H1 (cell line): ENCODE measurements at regions not wholly inside any gene's neighbourhood (a gene's known extent, or its start where the extent isn't known, plus 50 kb on each side); places are given as distances from the start of the nearest gene placed in this dataset.

Experiments
- CTCF ChIA-PET: fragments of 300-600 bp; sonication (Branson Sonifier 250); formaldehyde crosslinking; loops from one replicate; lab custom pipeline; 2021; ENCODE audit not compliant: partially characterized antibody; lab: Charles Lee
- POLR2A ChIA-PET: fragments of 300-600 bp; sonication (Branson Sonifier 250); formaldehyde crosslinking; loops from one replicate; lab custom pipeline; 2021; ENCODE audit warnings: inconsistent platforms; ENCODE audit not compliant: partially characterized antibody; lab: Charles Lee
- DNase-seq, 2 experiments: peaks; one replicate each; pipeline versions ENCODE4 v3.0.0 to v3.0.0-alpha.2; 2010 to 2022; ENCODE audit warnings: low spot score in 2 of 2, low read depth in 1 of 2, mixed read lengths in 1 of 2
- FAIRE-seq: peaks from 2 replicates; lab custom pipeline; 2011; peaks lifted over from hg19 to GRCh38; lab: Jason Lieb, UNC
- H2AFZ ChIP-seq: 2 replicates; pipeline ENCODE4 v1.8.1; 2012; ENCODE audit warnings: low read length, inconsistent platforms
- H2AK5ac ChIP-seq: 2 replicates; pipeline ENCODE4 v1.6.1; 2013; ENCODE audit warnings: low read depth, low read length
- H2BK120ac ChIP-seq: replicated peaks from 2 replicates; pipeline ENCODE3; 2013; ENCODE audit warnings: low read depth, low read length, inconsistent platforms
- H2BK12ac ChIP-seq: 2 replicates; pipeline ENCODE4 v1.6.1; 2013; ENCODE audit warnings: low read depth, low read length
- H2BK15ac ChIP-seq: 2 replicates; pipeline ENCODE4 v1.6.1; 2013; ENCODE audit warnings: low read length
- H2BK20ac ChIP-seq: 2 replicates; pipeline ENCODE4 v1.6.1; 2013; ENCODE audit warnings: low read length
- H2BK5ac ChIP-seq: 2 replicates; pipeline ENCODE4 v1.6.1; 2013; ENCODE audit warnings: low read depth, low read length
- H3K14ac ChIP-seq: 2 replicates; pipeline ENCODE4 v1.6.1; 2013; ENCODE audit warnings: inconsistent platforms; ENCODE audit not compliant: insufficient read length
- H3K18ac ChIP-seq: 2 replicates; pipeline ENCODE4 v1.6.1; 2013; ENCODE audit warnings: low read length; ENCODE audit errors: extremely low read depth
- H3K23ac ChIP-seq: 2 replicates; pipeline ENCODE4 v1.6.1; 2013; ENCODE audit warnings: inconsistent platforms; ENCODE audit not compliant: insufficient read length
- H3K23me2 ChIP-seq: 2 replicates; pipeline ENCODE4 v1.6.1; 2013; ENCODE audit warnings: low read depth, low read length
- H3K27ac ChIP-seq: 2 replicates; pipeline ENCODE4 v1.6.1; 2011; ENCODE audit warnings: low read depth, low read length, inconsistent platforms
- H3K27me3 ChIP-seq, 4 experiments: replicated peaks in 1 of 4; 1 replicate in 1 of 4; 2 replicates in 3 of 4; pipeline versions ENCODE4 v1.6.1 to v1.8.1; 2011 to 2013; ENCODE audit warnings: low read length in 3 of 4, mild to moderate bottlenecking in 3 of 4, inconsistent platforms in 2 of 4, mixed read lengths in 2 of 4, moderate library complexity in 1 of 4; ENCODE audit not compliant: control insufficient read depth in 3 of 4, insufficient read depth in 3 of 4; ENCODE audit errors: extremely low read depth in 1 of 4
- H3K36me3 ChIP-seq, 4 experiments: 2 replicates each; pipeline versions ENCODE4 v1.6.1 to v1.8.1; 2011 to 2013; ENCODE audit warnings: mild to moderate bottlenecking in 4 of 4, low read length in 3 of 4, moderate library complexity in 2 of 4, control low read depth in 1 of 4, inconsistent platforms in 1 of 4; ENCODE audit not compliant: insufficient read depth in 4 of 4, control insufficient read depth in 2 of 4
- H3K4ac ChIP-seq: replicated peaks from 2 replicates; pipeline ENCODE3; 2013; ENCODE audit warnings: low read length, low read depth, mixed read lengths, inconsistent platforms; ENCODE audit not compliant: insufficient read length
- H3K4me1 ChIP-seq, 4 experiments: replicated peaks in 1 of 4; 1 replicate in 1 of 4; 2 replicates in 3 of 4; pipeline versions ENCODE4 v1.6.1 to v1.8.1; 2011 to 2013; ENCODE audit warnings: low read length in 3 of 4, inconsistent platforms in 2 of 4, mixed read lengths in 1 of 4; ENCODE audit not compliant: insufficient read depth in 4 of 4, control insufficient read depth in 3 of 4
- H3K4me2 ChIP-seq, 2 experiments: 2 replicates each; pipeline versions ENCODE4 v1.6.1 to v1.8.1; 2011 to 2013; ENCODE audit warnings: low read depth in 2 of 2, low read length in 2 of 2, control low read depth in 1 of 2, inconsistent platforms in 1 of 2, mild to moderate bottlenecking in 1 of 2; ENCODE audit not compliant: insufficient read depth in 1 of 2
- H3K4me3 ChIP-seq, 4 experiments: fragments of 200-600, 300-600 bp in 1 of 4; sonication (generic), shearing (Covaris generic), sonication (Bioruptor Twin) in 1 of 4; 2 replicates each; pipeline versions ENCODE4 v1.5.1 to v1.8.1; 2011 to 2016; ENCODE audit warnings: low read length in 4 of 4, low read depth in 3 of 4, control low read depth in 2 of 4, inconsistent platforms in 2 of 4, mild to moderate bottlenecking in 2 of 4, mixed read lengths in 1 of 4, moderate library complexity in 1 of 4; ENCODE audit not compliant: insufficient read depth in 2 of 4; ENCODE audit errors: extremely low read depth in 1 of 4
- H3K56ac ChIP-seq: replicated peaks from 2 replicates; pipeline ENCODE3; 2013; ENCODE audit warnings: low read depth, mild to moderate bottlenecking, mixed read lengths, low read length, inconsistent platforms; ENCODE audit not compliant: insufficient read length
- H3K79me1 ChIP-seq: 2 replicates; pipeline ENCODE4 v1.6.1; 2013; ENCODE audit warnings: low read depth, low read length, control low read depth
- H3K79me2 ChIP-seq, 2 experiments: 2 replicates each; pipeline versions ENCODE4 v1.6.1 to v1.8.1; 2012 to 2013; ENCODE audit warnings: low read length in 2 of 2, mild to moderate bottlenecking in 2 of 2, inconsistent platforms in 1 of 2; ENCODE audit not compliant: insufficient read depth in 2 of 2, control insufficient read depth in 1 of 2
- H3K9ac ChIP-seq, 4 experiments: replicated peaks in 1 of 4; 1 replicate in 1 of 4; 2 replicates in 3 of 4; pipeline versions ENCODE4 v1.6.1 to v1.8.1; 2011 to 2013; ENCODE audit warnings: low read depth in 3 of 4, low read length in 3 of 4, control low read depth in 2 of 4, mild to moderate bottlenecking in 2 of 4, moderate library complexity in 2 of 4, inconsistent platforms in 1 of 4; ENCODE audit errors: extremely low read depth in 1 of 4
- H3K9me3 ChIP-seq, 2 experiments: 2 replicates each; pipeline versions ENCODE4 v1.6.1 to v1.8.1; 2012 to 2013; ENCODE audit warnings: mild to moderate bottlenecking in 2 of 2, moderate library complexity in 2 of 2, control low read depth in 1 of 2, inconsistent platforms in 1 of 2, low read depth in 1 of 2, low read length in 1 of 2, mixed read lengths in 1 of 2; ENCODE audit not compliant: insufficient read depth in 2 of 2
- H4K20me1 ChIP-seq, 2 experiments: replicated peaks in 1 of 2; 2 replicates each; pipeline versions ENCODE3 to v1.8.1; 2011 to 2013; ENCODE audit warnings: inconsistent platforms in 2 of 2, low read length in 2 of 2, mild to moderate bottlenecking in 1 of 2; ENCODE audit not compliant: insufficient read depth in 2 of 2, control insufficient read depth in 1 of 2
- H4K5ac ChIP-seq: 2 replicates; pipeline ENCODE4 v1.6.1; 2013; ENCODE audit warnings: low read length, low read depth, mixed read lengths, inconsistent platforms; ENCODE audit not compliant: insufficient read length
- H4K8ac ChIP-seq: 2 replicates; pipeline ENCODE4 v1.8.0; 2013; ENCODE audit warnings: mild to moderate bottlenecking, moderate library complexity, low read length, inconsistent platforms; ENCODE audit not compliant: insufficient read depth; ENCODE audit errors: extremely low read depth
- H4K91ac ChIP-seq: replicated peaks from 2 replicates; pipeline ENCODE3; 2013; ENCODE audit warnings: low read length, mixed read lengths, inconsistent platforms; ENCODE audit not compliant: insufficient read length
- ASH2L ChIP-seq: fragments of 200-600, 300-600 bp; sonication (generic); IDR thresholded peaks from one replicate; pipeline ENCODE4 v1.7.1; 2017; ENCODE audit warnings: low read length
- BRCA1 ChIP-seq: IDR thresholded peaks from 2 replicates; pipeline ENCODE4 v1.6.1; 2012; ENCODE audit warnings: low read depth, low read length, improper control_type of control experiment
- CHD1 ChIP-seq: IDR thresholded peaks from 2 replicates; pipeline ENCODE4 v1.6.1; 2012; ENCODE audit warnings: low read depth, low read length, improper control_type of control experiment
- CHD2 ChIP-seq: IDR thresholded peaks from 2 replicates; pipeline ENCODE4 v1.6.1; 2012; ENCODE audit warnings: low read length, improper control_type of control experiment
- CREB1 ChIP-seq: IDR thresholded peaks from 2 replicates; pipeline ENCODE4 v1.6.1; 2012; ENCODE audit warnings: inconsistent platforms
- E2F6 ChIP-seq: IDR thresholded peaks from 2 replicates; pipeline ENCODE4 v1.6.1; 2012; ENCODE audit warnings: inconsistent platforms
- JUN ChIP-seq: IDR thresholded peaks from 2 replicates; pipeline ENCODE4 v1.6.1; 2011; ENCODE audit warnings: low read depth, mild to moderate bottlenecking, improper control_type of control experiment, low read length
- PHF8 ChIP-seq: fragments of 200-600 bp; sonication (generic); conservative IDR thresholded peaks from 2 replicates; pipeline ENCODE4 v1.7.1; 2012; ENCODE audit warnings: low read depth, mild to moderate bottlenecking, inconsistent platforms, low read length, moderate library complexity
- RBBP5 ChIP-seq: IDR thresholded peaks from 2 replicates; pipeline ENCODE4 v1.7.1; 2012; ENCODE audit warnings: low read depth, mild to moderate bottlenecking, inconsistent platforms, low read length, moderate library complexity, borderline replicate concordance
- SIRT6 ChIP-seq: IDR thresholded peaks from one replicate; pipeline ENCODE4 v1.7.1; 2012; ENCODE audit warnings: low read length, inconsistent platforms
- SRF ChIP-seq: IDR thresholded peaks from 2 replicates; pipeline ENCODE4 v1.6.1; 2011; ENCODE audit warnings: mild to moderate bottlenecking, low read depth, low read length, moderate library complexity
- TEAD4 ChIP-seq: IDR thresholded peaks from 2 replicates; pipeline ENCODE4 v1.6.1; 2012; ENCODE audit warnings: low read depth, low read length, inconsistent platforms, mixed read lengths
- WGBS, 2 experiments: shearing (Covaris generic) in 1 of 2; methylation state at CpG; one replicate each; pipeline versions ENCODE4 v1.1.6 to v1.1.7; 2013 to 2015; ENCODE audit warnings: low lambda C conversion rate in 2 of 2, mixed read lengths in 2 of 2, inconsistent platforms in 1 of 2, low coverage in 1 of 2, missing lambda C conversion rate in 1 of 2; ENCODE audit not compliant: insufficient replicate concordance in 2 of 2, insufficient coverage in 1 of 2, insufficient read length in 1 of 2; ENCODE audit errors: extremely low coverage in 1 of 2, missing lambda C conversion rate in 1 of 2; 5-methylcytosine and 5-hydroxymethylcytosine counted together

- FAIRE-seq, result no peak
- H4K5ac ChIP-seq, result no peak overlapping the region
- no peak overlapping the region for H4K8ac ChIP-seq
- DNase-seq, result peak in 1 of 2 experiments; percentile 6
- no peak overlapping the region for H2BK15ac ChIP-seq
- no peak overlapping the region for H3K23ac ChIP-seq
- H3K9ac ChIP-seq, result no peak overlapping the region
- no peaks in the 10 kb centered on the region for H3K79me1 ChIP-seq
- CTCF ChIA-PET, result no interaction called here
- no peak overlapping the region for H3K4ac ChIP-seq
- no peak overlapping the region for H4K91ac ChIP-seq
- H3K27ac ChIP-seq, result no peak overlapping the region
- no peaks in the 10 kb centered on the region for H3K79me2 ChIP-seq
- no peak overlapping the region for H2BK120ac ChIP-seq
- POLR2A ChIA-PET, result no interaction called here
- H3K36me3 ChIP-seq, result no peaks in the 10 kb centered on the region
- H3K23me2 ChIP-seq, result no peaks in the 10 kb centered on the region; the same call in 1 of the 2 replicates
- no peak overlapping the region for H3K4me3 ChIP-seq
- H3K4me1 ChIP-seq, result no peaks in the 10 kb centered on the region
- H3K14ac ChIP-seq, result no peak overlapping the region
- no peak overlapping the region for H3K4me2 ChIP-seq
- H3K9me3 ChIP-seq, result no peaks in the 10 kb centered on the region; a peak in 1 of 4 replicates
- H2BK12ac ChIP-seq, result no peak overlapping the region
- H4K20me1 ChIP-seq, result no peaks in the 10 kb centered on the region
- H2BK5ac ChIP-seq, result no peak overlapping the region
- no peak overlapping the region for H2BK20ac ChIP-seq
- no peak for TF ChIP-seq JUN
- no peak for TF ChIP-seq CHD2
- TF ChIP-seq CREB1, result no peak
- no peak for TF ChIP-seq TEAD4
- no peak for TF ChIP-seq SIRT6
- TF ChIP-seq ASH2L, result no peak
- TF ChIP-seq SRF, result no peak
- TF ChIP-seq E2F6, result no peak
- TF ChIP-seq CHD1, result no peak
- no peak for TF ChIP-seq RBBP5
- TF ChIP-seq PHF8, result no peak
- no peak for TF ChIP-seq BRCA1
- TF ChIP-seq, all 59 proteins: peak for 0
- Histone ChIP-seq H2AFZ (no peak overlapping the region), H2AK5ac (no peak overlapping the region), H3K18ac (no peak overlapping the region), H3K56ac (no peak overlapping the region), H3K27me3 (no peaks in the 10 kb centered on the region)
- WGBS, 2 experiments, result 83% methylated on average over 17 of the region's 19 CpGs; no CpG with 5 or more reads in 1 of the 2 experiments
Measured at GRCh38 chr2:239780236-239780994, 244.7 kb downstream of the NDUFA10 start.
